Vagina (tissue), 2 donors: ENCODE measurements at regions not wholly inside any gene's neighbourhood (a gene's known extent, or its start where the extent isn't known, plus 50 kb on each side); places are given as distances from the start of the nearest gene placed in this dataset.

Experiments used
- POLR2A ChIP-seq, 2 donors: fragments of 450-650 bp; IDR thresholded peaks; one replicate each; pipeline ENCODE4 v1.6.1; 2017; ENCODE audit warnings: antibody characterized with exemption in 2 of 2, mild to moderate bottlenecking in 2 of 2, moderate library complexity in 2 of 2
- POLR2AphosphoS5 ChIP-seq, 2 donors: sonication (generic); formaldehyde crosslinking; IDR thresholded peaks; one replicate each; pipeline ENCODE4 v1.9.0; 2017; ENCODE audit warnings: antibody characterized with exemption in 2 of 2, mild to moderate bottlenecking in 2 of 2, low read depth in 1 of 2; ENCODE audit not compliant: insufficient read depth in 1 of 2
- TF ChIP-seq, protein P1 (sequence below), 3 experiments: fragments of 450-650 bp in 2 of 3; fragments of 200-600 bp in 1 of 3; sonication (generic) in 1 of 3; IDR thresholded peaks; one replicate each; pipeline ENCODE4 v1.5.1; 2017 to 2019; ENCODE audit warnings: antibody characterized with exemption in 3 of 3, mild to moderate bottlenecking in 2 of 3, moderate library complexity in 2 of 3

DNA sequence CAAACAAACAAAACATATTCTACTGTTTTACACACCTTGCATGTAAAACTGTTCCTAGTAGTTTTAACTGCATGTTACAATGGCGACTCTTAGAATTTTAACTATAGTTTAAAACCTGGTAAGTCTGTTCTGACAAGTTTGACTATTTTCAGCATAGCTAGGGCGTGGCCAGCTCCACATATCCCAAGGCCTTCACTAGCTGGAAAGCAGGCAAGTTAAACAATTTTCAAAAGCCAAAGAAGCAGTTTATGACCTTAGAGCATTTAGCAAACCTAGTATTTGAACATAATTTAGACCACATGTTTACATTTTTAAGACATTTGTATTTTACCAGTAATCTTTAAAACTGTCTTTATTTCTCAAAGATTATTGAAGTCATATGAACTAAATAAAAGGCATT, 402.8 kb upstream of the SYT4 start:
- TF ChIP-seq, protein P1, sequence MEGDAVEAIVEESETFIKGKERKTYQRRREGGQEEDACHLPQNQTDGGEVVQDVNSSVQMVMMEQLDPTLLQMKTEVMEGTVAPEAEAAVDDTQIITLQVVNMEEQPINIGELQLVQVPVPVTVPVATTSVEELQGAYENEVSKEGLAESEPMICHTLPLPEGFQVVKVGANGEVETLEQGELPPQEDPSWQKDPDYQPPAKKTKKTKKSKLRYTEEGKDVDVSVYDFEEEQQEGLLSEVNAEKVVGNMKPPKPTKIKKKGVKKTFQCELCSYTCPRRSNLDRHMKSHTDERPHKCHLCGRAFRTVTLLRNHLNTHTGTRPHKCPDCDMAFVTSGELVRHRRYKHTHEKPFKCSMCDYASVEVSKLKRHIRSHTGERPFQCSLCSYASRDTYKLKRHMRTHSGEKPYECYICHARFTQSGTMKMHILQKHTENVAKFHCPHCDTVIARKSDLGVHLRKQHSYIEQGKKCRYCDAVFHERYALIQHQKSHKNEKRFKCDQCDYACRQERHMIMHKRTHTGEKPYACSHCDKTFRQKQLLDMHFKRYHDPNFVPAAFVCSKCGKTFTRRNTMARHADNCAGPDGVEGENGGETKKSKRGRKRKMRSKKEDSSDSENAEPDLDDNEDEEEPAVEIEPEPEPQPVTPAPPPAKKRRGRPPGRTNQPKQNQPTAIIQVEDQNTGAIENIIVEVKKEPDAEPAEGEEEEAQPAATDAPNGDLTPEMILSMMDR (IDR thresholded peaks at IDR 0.05): no peak
- TF ChIP-seq POLR2AphosphoS5 (IDR thresholded peaks at IDR 0.05; ENCODE audit: insufficient read depth in 1 of 2, low read depth in 1 of 2): no peak
- no peak for TF ChIP-seq POLR2A (IDR thresholded peaks at IDR 0.05)
